ENCODE measurements at regions not wholly inside any gene's neighbourhood (a gene's known extent, or its start where the extent isn't known, plus 50 kb on each side); places are given as distances from the start of the nearest gene placed in this dataset.
A peak's percentile ranks its signal among the peaks of the same experiment; 100 is the strongest.

DNA sequence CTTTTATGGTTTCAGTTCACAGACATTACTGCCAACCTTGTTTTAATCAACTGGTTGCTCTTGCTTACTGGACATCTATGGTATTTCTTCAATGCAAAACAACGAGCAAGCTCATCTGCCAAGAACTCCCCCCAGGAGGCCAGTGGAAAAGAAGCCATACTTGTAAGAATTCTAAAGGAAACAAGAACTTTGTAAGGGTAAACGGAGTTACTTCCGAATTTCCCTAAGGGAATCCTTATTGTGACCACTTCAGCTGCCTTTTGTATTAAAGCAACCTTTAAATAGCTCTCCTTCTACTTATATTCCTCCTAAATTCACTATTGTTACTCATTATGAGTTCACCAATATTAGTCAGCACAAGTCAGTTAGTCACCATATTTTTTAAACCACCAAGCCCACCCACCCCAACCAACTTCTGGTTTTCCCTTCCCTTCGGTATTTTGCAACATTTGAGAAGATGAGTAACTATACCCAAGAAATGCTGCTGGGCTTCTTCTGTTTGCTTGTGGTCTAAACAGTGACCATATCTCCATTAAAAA lies 602.8 kb upstream of the DIPK2B start:
- TF ChIP-seq POLR2A (IDR thresholded peaks at IDR 0.05; ENCODE audit: low read depth, low read length) = peak; percentile 88
- TF ChIP-seq, protein P1, sequence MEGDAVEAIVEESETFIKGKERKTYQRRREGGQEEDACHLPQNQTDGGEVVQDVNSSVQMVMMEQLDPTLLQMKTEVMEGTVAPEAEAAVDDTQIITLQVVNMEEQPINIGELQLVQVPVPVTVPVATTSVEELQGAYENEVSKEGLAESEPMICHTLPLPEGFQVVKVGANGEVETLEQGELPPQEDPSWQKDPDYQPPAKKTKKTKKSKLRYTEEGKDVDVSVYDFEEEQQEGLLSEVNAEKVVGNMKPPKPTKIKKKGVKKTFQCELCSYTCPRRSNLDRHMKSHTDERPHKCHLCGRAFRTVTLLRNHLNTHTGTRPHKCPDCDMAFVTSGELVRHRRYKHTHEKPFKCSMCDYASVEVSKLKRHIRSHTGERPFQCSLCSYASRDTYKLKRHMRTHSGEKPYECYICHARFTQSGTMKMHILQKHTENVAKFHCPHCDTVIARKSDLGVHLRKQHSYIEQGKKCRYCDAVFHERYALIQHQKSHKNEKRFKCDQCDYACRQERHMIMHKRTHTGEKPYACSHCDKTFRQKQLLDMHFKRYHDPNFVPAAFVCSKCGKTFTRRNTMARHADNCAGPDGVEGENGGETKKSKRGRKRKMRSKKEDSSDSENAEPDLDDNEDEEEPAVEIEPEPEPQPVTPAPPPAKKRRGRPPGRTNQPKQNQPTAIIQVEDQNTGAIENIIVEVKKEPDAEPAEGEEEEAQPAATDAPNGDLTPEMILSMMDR (conservative IDR thresholded peaks at IDR 0.05; ENCODE audit: low read depth, low read length) = no peak
- TF ChIP-seq MXI1 (IDR thresholded peaks at IDR 0.05; ENCODE audit: borderline replicate concordance, low read depth, low read length) = no peak
- TF ChIP-seq RFX5 (IDR thresholded peaks at IDR 0.05; ENCODE audit: low read depth, low read length) = no peak
- TF ChIP-seq, protein P2, sequence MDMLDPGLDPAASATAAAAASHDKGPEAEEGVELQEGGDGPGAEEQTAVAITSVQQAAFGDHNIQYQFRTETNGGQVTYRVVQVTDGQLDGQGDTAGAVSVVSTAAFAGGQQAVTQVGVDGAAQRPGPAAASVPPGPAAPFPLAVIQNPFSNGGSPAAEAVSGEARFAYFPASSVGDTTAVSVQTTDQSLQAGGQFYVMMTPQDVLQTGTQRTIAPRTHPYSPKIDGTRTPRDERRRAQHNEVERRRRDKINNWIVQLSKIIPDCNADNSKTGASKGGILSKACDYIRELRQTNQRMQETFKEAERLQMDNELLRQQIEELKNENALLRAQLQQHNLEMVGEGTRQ (IDR thresholded peaks at IDR 0.05; ENCODE audit: low read depth, low read length) = no peak
- peak; percentile 96 for TF ChIP-seq CEBPB (IDR thresholded peaks at IDR 0.05; ENCODE audit: low read depth, low read length)

Measured in IMR-90 (cell line).